ENCODE measurements at regions not wholly inside any gene's neighbourhood (a gene's known extent, or its start where the extent isn't known, plus 50 kb on each side); places are given as distances from the start of the nearest gene placed in this dataset.

- H3K27ac ChIP-seq: no peak overlapping the region
- no peak overlapping the region for H3K4me3 ChIP-seq
- no peaks in the 10 kb centered on the region for H3K4me1 ChIP-seq
- no peak for DNase-seq (ENCODE audit: low spot score)
- no peaks in the 10 kb centered on the region for H3K36me3 ChIP-seq
- peaks cover 0 to 3% of the 10 kb centered on the region in 2 donors for H3K9me3 ChIP-seq
- no peaks in the 10 kb centered on the region for H3K27me3 ChIP-seq
- TF ChIP-seq CTCF (IDR thresholded peaks at IDR 0.05): no peak
Measured at GRCh38 chr4:3712936-3713335, 53.2 kb upstream of the ADRA2C start.

- no peak for DNase-seq (ENCODE audit: low spot score)
- Histone ChIP-seq H3K4me3 (no peak overlapping the region), H3K9me3 (no peaks in the 10 kb centered on the region), H3K27ac (no peak overlapping the region), H3K27me3 (no peaks in the 10 kb centered on the region), H3K4me1 (no peaks in the 10 kb centered on the region), H3K36me3 (no peaks in the 10 kb centered on the region)
- no peak for TF ChIP-seq CTCF (IDR thresholded peaks at IDR 0.05)
Measured at GRCh38 chr4:3712112-3712805, 53.9 kb upstream of the ADRA2C start.

GRCh38 chr4:3711183-3712111 lies 54.7 kb upstream of the ADRA2C start:
- Histone ChIP-seq H3K36me3 (no peaks in the 10 kb centered on the region), H3K4me3 (no peak overlapping the region), H3K9me3 (no peaks in the 10 kb centered on the region), H3K4me1 (no peaks in the 10 kb centered on the region), H3K27ac (no peak overlapping the region), H3K27me3 (no peaks in the 10 kb centered on the region)
- DNase-seq (ENCODE audit: low spot score): no peak
- TF ChIP-seq CTCF (IDR thresholded peaks at IDR 0.05): no peak

GRCh38 chr4:3710451-3711182 lies 55.6 kb upstream of the ADRA2C start:
- Histone ChIP-seq H3K36me3 (no peaks in the 10 kb centered on the region), H3K4me1 (no peaks in the 10 kb centered on the region), H3K27ac (no peak overlapping the region), H3K27me3 (no peaks in the 10 kb centered on the region), H3K9me3 (no peaks in the 10 kb centered on the region), H3K4me3 (no peak overlapping the region)
- no peak for TF ChIP-seq CTCF (IDR thresholded peaks at IDR 0.05)
- DNase-seq (ENCODE audit: low spot score): no peak

- Histone ChIP-seq H3K36me3 (no peaks in the 10 kb centered on the region), H3K9me3 (no peaks in the 10 kb centered on the region), H3K4me1 (no peaks in the 10 kb centered on the region), H3K27ac (no peak overlapping the region), H3K27me3 (no peaks in the 10 kb centered on the region), H3K4me3 (no peak overlapping the region)
- DNase-seq (ENCODE audit: low spot score): no peak
- no peak for TF ChIP-seq CTCF (IDR thresholded peaks at IDR 0.05)
Measured at GRCh38 chr4:3709846-3710441, 56.2 kb upstream of the ADRA2C start.
